HUES6 (cell line): ENCODE measurements at regions not wholly inside any gene's neighbourhood (a gene's known extent, or its start where the extent isn't known, plus 50 kb on each side); places are given as distances from the start of the nearest gene placed in this dataset.

Experiments
- H3K27ac ChIP-seq: 2 replicates; pipeline ENCODE4 v1.7.0; 2013; ENCODE audit warnings: low read depth, mild to moderate bottlenecking, low read length, inconsistent platforms
- H3K27me3 ChIP-seq: 2 replicates; pipeline ENCODE4 v1.6.1; 2013; ENCODE audit warnings: low read length; ENCODE audit not compliant: control insufficient read depth, insufficient read depth
- H3K36me3 ChIP-seq: 2 replicates; pipeline ENCODE4 v1.6.1; 2013; ENCODE audit warnings: low read length; ENCODE audit not compliant: control insufficient read depth, insufficient read depth
- H3K4me1 ChIP-seq: 2 replicates; pipeline ENCODE4 v1.6.1; 2013; ENCODE audit warnings: low read length; ENCODE audit not compliant: control insufficient read depth, insufficient read depth
- H3K4me3 ChIP-seq: 2 replicates; pipeline ENCODE4 v1.5.1; 2013; ENCODE audit warnings: low read depth, low read length
- H3K9ac ChIP-seq: one replicate; pipeline ENCODE4 v1.6.1; 2013; ENCODE audit warnings: mild to moderate bottlenecking, low read length
- H3K9me3 ChIP-seq: 2 replicates; pipeline ENCODE4 v1.6.1; 2013; ENCODE audit warnings: low read depth, low read length; ENCODE audit not compliant: control insufficient read depth, insufficient read depth

- no peak overlapping the region for H3K9ac ChIP-seq
- peaks cover 16% of the 10 kb centered on the region for H3K9me3 ChIP-seq
- H3K4me3 ChIP-seq, result no peak overlapping the region
- no peaks in the 10 kb centered on the region for H3K4me1 ChIP-seq
- no peaks in the 10 kb centered on the region for H3K27me3 ChIP-seq
- no peaks in the 10 kb centered on the region for H3K36me3 ChIP-seq
- no peak overlapping the region for H3K27ac ChIP-seq
These were observed 111.1 kb upstream of the DUSP22 start for GRCh38 chr6:181049-181654.

GRCh38 chr6:183668-184067 lies 108.6 kb upstream of the DUSP22 start:
- Histone ChIP-seq H3K9ac (no peak overlapping the region), H3K27me3 (no peaks in the 10 kb centered on the region), H3K4me1 (no peaks in the 10 kb centered on the region), H3K27ac (no peak overlapping the region), H3K9me3 (peaks cover 7% of the 10 kb centered on the region; the same call in 1 of the 2 replicates), H3K36me3 (no peaks in the 10 kb centered on the region), H3K4me3 (no peak overlapping the region)

- Histone ChIP-seq H3K9ac (no peak overlapping the region), H3K27ac (no peak overlapping the region), H3K27me3 (no peaks in the 10 kb centered on the region), H3K4me1 (no peaks in the 10 kb centered on the region), H3K36me3 (no peaks in the 10 kb centered on the region), H3K4me3 (no peak overlapping the region), H3K9me3 (peaks cover 2% of the 10 kb centered on the region; the same call in 1 of the 2 replicates)
These were observed 108.1 kb upstream of the DUSP22 start for GRCh38 chr6:184161-184700.

- Histone ChIP-seq H3K4me3 (no peak overlapping the region), H3K4me1 (no peaks in the 10 kb centered on the region), H3K27me3 (no peaks in the 10 kb centered on the region), H3K9ac (no peak overlapping the region), H3K27ac (no peak overlapping the region), H3K9me3 (no peaks in the 10 kb centered on the region), H3K36me3 (no peaks in the 10 kb centered on the region)
These were observed 105.8 kb upstream of the DUSP22 start for GRCh38 chr6:186340-186965.

GRCh38 chr6:187210-187861 lies 105.0 kb upstream of the DUSP22 start:
- Histone ChIP-seq H3K4me3 (no peak overlapping the region), H3K9ac (no peak overlapping the region), H3K27me3 (no peaks in the 10 kb centered on the region), H3K27ac (no peak overlapping the region), H3K4me1 (no peaks in the 10 kb centered on the region), H3K9me3 (no peaks in the 10 kb centered on the region), H3K36me3 (no peaks in the 10 kb centered on the region)

- H3K9ac ChIP-seq, result no peak overlapping the region
These were observed 103.2 kb upstream of the DUSP22 start for GRCh38 chr6:188821-189655.

GRCh38 chr6:189676-190075 lies 102.6 kb upstream of the DUSP22 start:
- Histone ChIP-seq H3K4me3 (no peak overlapping the region), H3K27me3 (no peaks in the 10 kb centered on the region), H3K27ac (no peak overlapping the region), H3K4me1 (no peaks in the 10 kb centered on the region), H3K36me3 (no peaks in the 10 kb centered on the region), H3K9me3 (no peaks in the 10 kb centered on the region), H3K9ac (no peak overlapping the region)

More at GRCh38 chr6:188821-189655, 103.2 kb upstream of the DUSP22 start:
- H3K4me3 ChIP-seq, result no peak overlapping the region
- H3K27ac ChIP-seq, result no peak overlapping the region
- H3K36me3 ChIP-seq, result no peaks in the 10 kb centered on the region
- no peaks in the 10 kb centered on the region for H3K9me3 ChIP-seq
- H3K4me1 ChIP-seq, result no peaks in the 10 kb centered on the region
- no peaks in the 10 kb centered on the region for H3K27me3 ChIP-seq

- Histone ChIP-seq H3K4me1 (no peaks in the 10 kb centered on the region), H3K27me3 (no peaks in the 10 kb centered on the region), H3K9ac (no peak overlapping the region), H3K36me3 (no peaks in the 10 kb centered on the region), H3K27ac (no peak overlapping the region), H3K4me3 (no peak overlapping the region), H3K9me3 (no peaks in the 10 kb centered on the region)
These were observed 101.5 kb upstream of the DUSP22 start for GRCh38 chr6:190596-191395.

GRCh38 chr6:191487-192312 lies 100.6 kb upstream of the DUSP22 start:
- Histone ChIP-seq H3K4me3 (no peak overlapping the region), H3K4me1 (no peaks in the 10 kb centered on the region), H3K27me3 (no peaks in the 10 kb centered on the region), H3K27ac (no peak overlapping the region), H3K9me3 (no peaks in the 10 kb centered on the region), H3K9ac (no peak overlapping the region), H3K36me3 (no peaks in the 10 kb centered on the region)

- no peaks in the 10 kb centered on the region for H3K27me3 ChIP-seq
- H3K27ac ChIP-seq, result no peak overlapping the region
These were observed 100.0 kb upstream of the DUSP22 start for GRCh38 chr6:192313-192664.

More at GRCh38 chr6:192313-192664, 100.0 kb upstream of the DUSP22 start:
- Histone ChIP-seq H3K9ac (no peak overlapping the region), H3K4me1 (no peaks in the 10 kb centered on the region), H3K9me3 (no peaks in the 10 kb centered on the region), H3K36me3 (no peaks in the 10 kb centered on the region), H3K4me3 (no peak overlapping the region)
